Sigmoid colon (tissue), 6 donors: ENCODE measurements at regions not wholly inside any gene's neighbourhood (a gene's known extent, or its start where the extent isn't known, plus 50 kb on each side); places are given as distances from the start of the nearest gene placed in this dataset.

Experiments used
- DNase-seq: peaks from one replicate; pipeline ENCODE4 v3.0.0-alpha.2; 2019
- H3K27ac ChIP-seq, 4 donors: fragments of 200-600 bp; sonication (generic); one replicate each; pipeline ENCODE4 v1.5.1; 2016 to 2019; ENCODE audit warnings: mild to moderate bottlenecking in 1 of 4
- H3K27me3 ChIP-seq, 3 donors: fragments of 200-600 bp; sonication (generic); one replicate each; pipeline ENCODE4 v1.5.1; 2019; ENCODE audit warnings: mild to moderate bottlenecking in 1 of 3
- H3K36me3 ChIP-seq, 4 donors: fragments of 200-600 bp; sonication (generic); one replicate each; pipeline ENCODE4 v1.5.1; 2016 to 2019
- H3K4me1 ChIP-seq, 4 donors: fragments of 200-600 bp; sonication (generic); one replicate each; pipeline ENCODE4 v1.5.1; 2017 to 2019
- H3K4me3 ChIP-seq, 4 donors: fragments of 200-600 bp; sonication (generic); one replicate each; pipeline ENCODE4 v1.5.1; 2017 to 2019; ENCODE audit warnings: mild to moderate bottlenecking in 2 of 4, moderate library complexity in 1 of 4
- H3K9me3 ChIP-seq, 4 donors: fragments of 200-600 bp in 3 of 4; sonication (generic) in 3 of 4; one replicate each; pipeline versions ENCODE4 v1.5.1 to v1.6.1; 2013 to 2019
- CTCF ChIP-seq, 4 experiments: fragments of 450-650 bp in 3 of 4; fragments of 200-600 bp in 1 of 4; IDR thresholded peaks; one replicate each; pipeline ENCODE4 v1.5.1; 2016 to 2019; ENCODE audit warnings: antibody characterized with exemption in 4 of 4, mild to moderate bottlenecking in 3 of 4, moderate library complexity in 2 of 4
- EP300 ChIP-seq, 4 donors: sonication (generic); formaldehyde crosslinking; IDR thresholded peaks; one replicate each; pipeline ENCODE4 v1.6.1; 2017; ENCODE audit warnings: antibody characterized with exemption in 4 of 4
- POLR2A ChIP-seq, 2 donors: fragments of 450-650 bp; IDR thresholded peaks; one replicate each; pipeline ENCODE4 v1.6.1; 2016; ENCODE audit warnings: antibody characterized with exemption in 2 of 2, mild to moderate bottlenecking in 2 of 2, moderate library complexity in 2 of 2
- POLR2AphosphoS5 ChIP-seq, 4 donors: sonication (generic); formaldehyde crosslinking; IDR thresholded peaks; one replicate each; pipeline ENCODE4 v1.6.1; 2017; ENCODE audit warnings: antibody characterized with exemption in 4 of 4
- WGBS, 2 donors: extraction: QIAGEN DNeasy Blood & Tissue Kit; methylation state at CpG; one replicate each; pipeline ENCODE4 v1.1.7; 2013; 5-methylcytosine and 5-hydroxymethylcytosine counted together
- intact Hi-C: fragments of 100-400 bp; cut with DNase I; formaldehyde crosslinking; loops from one replicate; pipeline ENCODE4 v1.15.1; 2023
- donor health status: healthy with polysubstance abuse.
- donor health status: healthy.

- no peaks in the 10 kb centered on the region for H3K9me3 ChIP-seq
- H3K4me3 ChIP-seq: no peak overlapping the region
- no peak for DNase-seq
- 69 to 74% methylated on average over 12 of the region's 12 CpGs for WGBS, 2 donors
- no peaks in the 10 kb centered on the region for H3K27me3 ChIP-seq
- H3K4me1 ChIP-seq: no peaks in the 10 kb centered on the region
- TF ChIP-seq POLR2AphosphoS5 (IDR thresholded peaks at IDR 0.05) (no peak), CTCF (IDR thresholded peaks at IDR 0.05) (no peak), POLR2A (IDR thresholded peaks at IDR 0.05) (no peak), EP300 (IDR thresholded peaks at IDR 0.05) (no peak)
- no peak overlapping the region for H3K27ac ChIP-seq
- intact Hi-C loops: no loop called here
- H3K36me3 ChIP-seq: no peaks in the 10 kb centered on the region
Measured at GRCh38 chr2:216949700-216950413, 90.0 kb upstream of the TNP1 start.

GRCh38 chr2:216947055-216947454 is 87.2 kb upstream of the TNP1 start:
- intact Hi-C loops: no loop called here
- no peaks in the 10 kb centered on the region for H3K9me3 ChIP-seq
- TF ChIP-seq CTCF (IDR thresholded peaks at IDR 0.05): no peak
- TF ChIP-seq POLR2A (IDR thresholded peaks at IDR 0.05): no peak
- no peak for TF ChIP-seq POLR2AphosphoS5 (IDR thresholded peaks at IDR 0.05)
- TF ChIP-seq EP300 (IDR thresholded peaks at IDR 0.05): no peak

DNA sequence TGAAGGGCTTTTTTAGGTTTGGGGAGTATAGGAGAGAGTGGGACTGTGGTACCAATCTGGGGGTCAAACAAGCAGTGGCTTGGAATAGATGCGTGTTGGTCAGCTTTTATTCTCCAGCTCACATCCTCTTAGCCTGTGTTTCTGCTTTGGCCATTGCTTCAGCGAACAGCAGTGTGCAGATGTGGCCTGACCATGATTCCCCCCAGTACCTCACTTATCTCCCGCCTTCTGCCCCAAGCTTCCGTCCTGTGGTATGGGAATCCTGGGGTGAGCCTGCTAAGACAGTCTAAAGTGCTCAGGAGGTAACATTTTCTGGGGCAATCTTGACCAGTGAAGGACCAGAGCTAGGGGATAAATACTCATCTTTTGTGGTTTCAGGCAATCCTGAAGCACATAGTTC is 84.9 kb upstream of the TNP1 start:
- 90 to 91% methylated on average over 4 of the region's 4 CpGs for WGBS, 2 donors
- DNase-seq: no peak
- H3K4me3 ChIP-seq: no peak overlapping the region
- no peaks in the 10 kb centered on the region for H3K9me3 ChIP-seq
- intact Hi-C loops: no loop called here
- H3K27me3 ChIP-seq: no peaks in the 10 kb centered on the region
- no peak overlapping the region for H3K27ac ChIP-seq
- TF ChIP-seq EP300 (IDR thresholded peaks at IDR 0.05): no peak
- H3K36me3 ChIP-seq: no peaks in the 10 kb centered on the region
- H3K4me1 ChIP-seq: no peaks in the 10 kb centered on the region

More at GRCh38 chr2:216947055-216947454, 87.2 kb upstream of the TNP1 start:
- Histone ChIP-seq H3K36me3 (no peaks in the 10 kb centered on the region), H3K27me3 (no peaks in the 10 kb centered on the region), H3K27ac (no peak overlapping the region), H3K4me3 (no peak overlapping the region), H3K4me1 (no peaks in the 10 kb centered on the region)
- WGBS, 2 donors: 71 to 90% methylated on average over 4 of the region's 4 CpGs
- no peak for DNase-seq

DNA sequence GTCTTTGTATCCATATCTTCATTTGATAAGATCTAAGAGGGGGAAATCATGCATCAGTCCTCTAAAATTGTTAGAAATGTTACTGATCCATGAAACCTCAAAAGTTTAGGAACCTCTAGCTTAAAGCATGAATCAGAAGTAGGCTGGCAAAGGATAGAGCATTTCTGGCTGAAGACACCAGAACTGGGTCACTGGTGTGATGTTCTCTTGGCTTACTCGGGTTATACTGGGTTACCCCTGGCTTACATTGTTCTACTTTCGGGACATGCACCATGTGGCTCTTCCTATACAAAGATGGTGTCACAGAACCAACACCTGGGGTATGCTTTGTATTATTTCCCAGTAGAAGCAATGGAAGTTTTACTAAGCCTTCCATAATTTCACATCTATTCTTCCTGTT is 83.2 kb upstream of the TNP1 start:
- no peak for TF ChIP-seq POLR2A (IDR thresholded peaks at IDR 0.05)
- no peak for TF ChIP-seq POLR2AphosphoS5 (IDR thresholded peaks at IDR 0.05)
- TF ChIP-seq CTCF (IDR thresholded peaks at IDR 0.05): no peak
- TF ChIP-seq EP300 (IDR thresholded peaks at IDR 0.05): no peak
- WGBS, 2 donors: 88 to 91% methylated on average over 2 of the region's 2 CpGs
- H3K4me1 ChIP-seq: no peaks in the 10 kb centered on the region
- no peaks in the 10 kb centered on the region for H3K9me3 ChIP-seq
- no peaks in the 10 kb centered on the region for H3K36me3 ChIP-seq
- no peak overlapping the region for H3K27ac ChIP-seq
- H3K4me3 ChIP-seq: no peak overlapping the region
- DNase-seq: no peak
- intact Hi-C loops: no loop called here
- H3K27me3 ChIP-seq: no peaks in the 10 kb centered on the region

DNA sequence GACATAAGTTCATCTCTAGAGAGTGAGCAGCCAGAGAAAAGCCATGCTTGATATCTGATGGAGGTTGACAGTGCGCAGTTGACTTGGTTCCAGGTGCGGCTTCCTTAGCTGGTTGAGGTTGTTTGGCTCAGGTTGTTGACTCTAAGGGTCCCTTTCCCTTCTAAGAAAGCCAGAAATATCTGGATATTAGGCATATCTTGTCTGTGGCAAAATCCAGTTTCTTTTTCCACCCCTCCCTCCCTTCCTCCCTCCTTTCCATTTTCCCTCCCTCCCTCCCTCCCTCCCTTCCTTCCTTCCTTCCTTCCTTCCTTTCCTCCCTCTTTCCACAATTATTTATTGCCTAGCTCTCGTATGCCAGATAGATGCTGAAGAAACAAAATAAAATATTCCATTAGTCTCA is 82.6 kb upstream of the TNP1 start:
- TF ChIP-seq POLR2AphosphoS5 (IDR thresholded peaks at IDR 0.05) (no peak), CTCF (IDR thresholded peaks at IDR 0.05) (no peak), POLR2A (IDR thresholded peaks at IDR 0.05) (no peak), EP300 (IDR thresholded peaks at IDR 0.05) (no peak)
- H3K4me3 ChIP-seq: no peak overlapping the region
- no peaks in the 10 kb centered on the region for H3K36me3 ChIP-seq
- no peaks in the 10 kb centered on the region for H3K27me3 ChIP-seq
- H3K27ac ChIP-seq: no peak overlapping the region
- no peaks in the 10 kb centered on the region for H3K9me3 ChIP-seq
- no peak for DNase-seq
- peaks cover 0 to 2% (median 0%) of the 10 kb centered on the region in 4 donors for H3K4me1 ChIP-seq
- intact Hi-C loops: no loop called here
- 83 to 85% methylated on average over 3 of the region's 3 CpGs for WGBS, 2 donors
